ENCODE measurements at regions not wholly inside any gene's neighbourhood (a gene's known extent, or its start where the extent isn't known, plus 50 kb on each side); places are given as distances from the start of the nearest gene placed in this dataset.

- TF ChIP-seq NFYA (IDR thresholded peaks at IDR 0.05; ENCODE audit: borderline replicate concordance, low read depth, low read length): no peak
- no peak for TF ChIP-seq GATAD2B (conservative IDR thresholded peaks at IDR 0.05; ENCODE audit: low read depth)
- TF ChIP-seq LARP7 (IDR thresholded peaks at IDR 0.05): no peak
- no peak for TF ChIP-seq CHD2 (IDR thresholded peaks at IDR 0.05; ENCODE audit: borderline replicate concordance, low read depth, low read length)
- no peak for TF ChIP-seq RFX5 (IDR thresholded peaks at IDR 0.05; ENCODE audit: low read depth, low read length)
- TF ChIP-seq BRCA1 (IDR thresholded peaks at IDR 0.05; ENCODE audit: low read depth, low read length): no peak
- no peak for TF ChIP-seq POLR2A (IDR thresholded peaks at IDR 0.05; ENCODE audit: low read depth, low read length)
- TF ChIP-seq WRNIP1 (IDR thresholded peaks at IDR 0.05; ENCODE audit: borderline replicate concordance, low read depth, low read length): no peak
- no peak for TF ChIP-seq BMI1 (IDR thresholded peaks at IDR 0.05; ENCODE audit: borderline replicate concordance)
- no peak for TF ChIP-seq JUNB (IDR thresholded peaks at IDR 0.05)
- TF ChIP-seq ESRRA (IDR thresholded peaks at IDR 0.05; ENCODE audit: low read length): no peak
- TF ChIP-seq CUX1 (IDR thresholded peaks at IDR 0.05; ENCODE audit: insufficient replicate concordance, low read depth, low read length): no peak
- no peak for TF ChIP-seq ELK1 (IDR thresholded peaks at IDR 0.05; ENCODE audit: low read depth, low read length)
- no peak for TF ChIP-seq TAF1 (IDR thresholded peaks at IDR 0.05; ENCODE audit: borderline replicate concordance, low read depth, low read length)
- no peak for TF ChIP-seq HDGF (IDR thresholded peaks at IDR 0.05)
- no peak for TF ChIP-seq ATF7 (IDR thresholded peaks at IDR 0.05; ENCODE audit: low read depth)
- no peak for TF ChIP-seq CTCF (IDR thresholded peaks at IDR 0.05 in 2 of 3, conservative IDR thresholded peaks at IDR 0.05 in 1 of 3; ENCODE audit: control insufficient read depth in 2 of 3, extremely low read depth in 1 of 3, insufficient read depth in 1 of 3, low read depth in 3 of 3, low read length in 3 of 3)
- Histone ChIP-seq H3K9ac (ENCODE audit: control insufficient read depth, insufficient read depth, low read length) (no peak overlapping the region), H3K4me2 (ENCODE audit: control insufficient read depth, insufficient read depth) (no peak overlapping the region), H3K4me3 (no peak overlapping the region), H3K4me1 (ENCODE audit: control insufficient read depth, insufficient read depth, low read length) (no peaks in the 10 kb centered on the region), H3K79me2 (ENCODE audit: control insufficient read depth, insufficient read depth, low read length) (no peaks in the 10 kb centered on the region), H2AFZ (ENCODE audit: control insufficient read depth, low read depth, low read length) (no peak overlapping the region), H3K27ac (ENCODE audit: control insufficient read depth, insufficient read depth) (no peak overlapping the region), H3K9me3 (replicated peaks; ENCODE audit: control insufficient read depth, insufficient read depth, low read length) (no peaks in the 10 kb centered on the region), H4K20me1 (ENCODE audit: control insufficient read depth, insufficient read depth) (no peaks in the 10 kb centered on the region), H3K36me3 (ENCODE audit: control insufficient read depth in 2 of 2, insufficient read depth in 2 of 2, low read length in 1 of 2) (no peaks in the 10 kb centered on the region), H3K27me3 (replicated peaks in 1 of 2; ENCODE audit: control insufficient read depth in 2 of 2, insufficient read depth in 2 of 2, low read length in 1 of 2) (no peaks in the 10 kb centered on the region)
- CTCF ChIA-PET: interaction anchor here (1.3 kb wide), 1 partner anchor 10 kb away, joined by 3 read pairs; no protein-coding TSS in a partner anchor
- POLR2A ChIA-PET: no interaction called here
- no peak for FAIRE-seq
- SMC1A ChIA-PET (ENCODE audit: uncharacterized antibody, unreplicated experiment): interaction anchor here (0.9 to 1.8 kb wide), 4 partner anchors 14 to 122 kb away, joined by 3 to 5 read pairs (median 3); no protein-coding TSS in a partner anchor
- no TSS peak for BruUV-seq (replicated peaks)
- ATAC-seq: no peak
- in situ Hi-C loops (cut with MboI): no loop called here
- intact Hi-C loops (cut with micrococcal nuclease; ENCODE audit: unreplicated experiment): no loop called here
- RAD21 ChIA-PET (ENCODE audit: unreplicated experiment): no interaction called here
- DNase-seq (ENCODE audit: low read depth, low spot score): no peak
Measured at GRCh38 chr5:115433918-115434317, 110.7 kb downstream of the FEM1C start.

Measured in GM12878 (cell line).